Activated naive CD8-positive, alpha-beta T cell treated with anti-CD3 and anti-CD28 coated beads, Interleukin-2, amount 50 U/mL, for 16 hours (primary cell): ENCODE measurements at regions not wholly inside any gene's neighbourhood (a gene's known extent, or its start where the extent isn't known, plus 50 kb on each side); places are given as distances from the start of the nearest gene placed in this dataset.

Source experiments
- DNase-seq: peaks from one replicate; pipeline ENCODE4 v3.0.0-alpha.2; 2020; ENCODE audit warnings: low read depth, low spot score

DNA sequence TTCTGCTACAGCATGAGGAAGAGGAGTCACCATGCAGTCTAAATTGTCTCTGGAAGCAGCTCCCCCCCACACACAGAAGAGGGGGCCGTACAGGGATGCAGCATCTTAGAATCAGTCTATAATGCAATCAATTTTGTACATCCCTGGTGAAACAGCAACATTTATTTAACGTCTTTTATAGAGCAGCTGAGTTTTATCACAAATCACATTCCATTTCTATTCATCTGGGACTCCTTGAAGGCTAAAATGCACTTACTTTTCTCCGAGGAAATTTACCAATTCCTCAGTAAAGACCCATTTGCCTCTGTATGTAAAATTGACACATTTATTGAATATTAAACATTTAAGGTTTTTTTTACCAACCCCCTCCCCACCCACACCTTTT, 193.9 kb downstream of the PHETA1 start:
- DNase-seq: no peak

GRCh38 chr12:111174251-111174960, 194.5 kb downstream of the PHETA1 start:
- no peak for DNase-seq

- DNase-seq: no peak
These were observed 195.1 kb downstream of the PHETA1 start for GRCh38 chr12:111173836-111174235.

GRCh38 chr12:111173391-111173790, 195.5 kb downstream of the PHETA1 start:
- DNase-seq: no peak

- no peak for DNase-seq
These were observed 196.1 kb downstream of the PHETA1 start for GRCh38 chr12:111172786-111173185.

DNA sequence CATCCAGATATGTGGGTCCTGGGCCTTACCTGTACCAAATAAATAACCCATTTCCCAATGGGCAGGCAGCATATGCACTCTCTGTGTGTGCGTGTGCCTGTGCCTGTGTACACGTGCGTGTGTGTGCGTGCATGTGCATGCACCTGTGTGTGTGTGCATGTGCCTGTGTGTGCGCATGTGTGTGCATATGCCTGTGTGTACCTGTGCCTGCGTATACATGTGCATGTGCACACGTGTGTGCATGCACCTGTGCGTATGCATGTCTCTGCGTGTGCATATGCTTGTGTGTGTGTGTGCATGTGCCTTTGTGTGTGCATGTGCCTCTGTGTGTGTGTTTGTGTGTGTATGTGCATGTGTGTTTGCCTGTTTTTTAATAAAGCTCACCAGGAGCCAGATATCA, 197.1 kb downstream of the PHETA1 start:
- no peak for DNase-seq

DNA sequence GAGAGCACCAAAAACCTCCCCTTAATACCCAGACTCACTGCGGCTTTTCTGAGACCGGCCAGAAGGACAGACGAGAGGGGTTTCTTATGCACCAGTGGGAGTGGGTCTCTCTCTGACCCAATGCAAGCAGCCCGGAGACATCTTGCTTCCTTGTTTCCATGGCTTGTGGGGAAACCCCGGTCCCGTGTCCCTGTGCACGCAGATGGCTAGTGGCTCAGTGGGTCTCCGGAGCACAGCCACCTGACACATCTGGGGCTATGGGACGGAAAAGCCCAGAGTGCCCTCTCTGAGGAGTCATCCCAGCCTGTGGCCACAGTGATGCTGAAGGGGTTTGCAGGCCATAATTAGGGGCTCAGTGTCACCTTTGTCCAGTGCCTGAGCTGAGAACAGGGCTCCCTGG, 197.6 kb downstream of the PHETA1 start:
- no peak for DNase-seq

GRCh38 chr12:111170543-111170942, 198.4 kb downstream of the PHETA1 start:
- DNase-seq: no peak

- no peak for DNase-seq
These were observed 199.4 kb downstream of the PHETA1 start for GRCh38 chr12:111169456-111169855.

DNA sequence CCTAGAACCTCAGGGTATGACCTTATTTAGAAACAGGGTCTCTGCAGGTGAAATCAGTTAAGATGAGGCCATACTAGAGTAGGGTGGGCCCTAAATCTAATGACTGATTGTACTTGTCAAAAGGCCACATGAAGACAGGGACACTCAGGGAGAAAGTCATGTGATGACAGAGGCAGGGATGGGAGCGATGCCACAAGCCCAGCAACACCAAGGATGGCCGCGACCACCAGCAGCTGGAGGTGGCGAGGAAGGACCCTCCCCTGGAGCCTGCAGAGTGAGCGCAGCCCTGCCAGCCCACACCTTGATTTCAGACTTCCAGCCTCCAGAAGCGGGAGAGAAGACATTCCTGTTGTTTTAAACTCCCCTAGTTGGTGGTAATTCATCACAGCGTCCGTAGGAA, 199.9 kb downstream of the PHETA1 start:
- DNase-seq: no peak

- no peak for DNase-seq
These were observed 200.6 kb downstream of the PHETA1 start for GRCh38 chr12:111168009-111168900.

- DNase-seq: no peak
These were observed 201.9 kb downstream of the PHETA1 start for GRCh38 chr12:111166779-111167540.

- DNase-seq: no peak
These were observed 203.9 kb downstream of the PHETA1 start for GRCh38 chr12:111164833-111165525.

- no peak for DNase-seq
These were observed 205.5 kb downstream of the PHETA1 start for GRCh38 chr12:111163422-111163821.

DNA sequence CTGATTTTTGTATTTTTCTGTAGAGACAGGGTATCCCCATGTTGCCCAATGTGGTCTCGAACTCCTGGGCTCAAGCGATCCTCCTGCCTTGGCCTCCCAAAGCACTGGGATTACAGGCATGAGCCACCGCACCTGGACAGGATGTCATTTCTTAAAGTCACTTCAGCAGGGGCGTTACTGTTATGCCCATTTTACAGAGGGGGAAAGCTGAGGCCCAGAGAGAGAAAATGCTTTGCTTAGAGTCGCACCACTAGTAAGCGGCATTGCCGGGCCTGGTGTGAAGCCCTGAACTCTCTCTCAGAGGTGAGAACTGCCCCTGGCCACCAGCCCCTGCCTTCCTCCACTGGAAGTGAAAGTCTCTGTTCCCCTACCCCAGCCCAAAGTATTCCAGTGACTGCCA, 207.0 kb downstream of the PHETA1 start:
- no peak for DNase-seq

DNA sequence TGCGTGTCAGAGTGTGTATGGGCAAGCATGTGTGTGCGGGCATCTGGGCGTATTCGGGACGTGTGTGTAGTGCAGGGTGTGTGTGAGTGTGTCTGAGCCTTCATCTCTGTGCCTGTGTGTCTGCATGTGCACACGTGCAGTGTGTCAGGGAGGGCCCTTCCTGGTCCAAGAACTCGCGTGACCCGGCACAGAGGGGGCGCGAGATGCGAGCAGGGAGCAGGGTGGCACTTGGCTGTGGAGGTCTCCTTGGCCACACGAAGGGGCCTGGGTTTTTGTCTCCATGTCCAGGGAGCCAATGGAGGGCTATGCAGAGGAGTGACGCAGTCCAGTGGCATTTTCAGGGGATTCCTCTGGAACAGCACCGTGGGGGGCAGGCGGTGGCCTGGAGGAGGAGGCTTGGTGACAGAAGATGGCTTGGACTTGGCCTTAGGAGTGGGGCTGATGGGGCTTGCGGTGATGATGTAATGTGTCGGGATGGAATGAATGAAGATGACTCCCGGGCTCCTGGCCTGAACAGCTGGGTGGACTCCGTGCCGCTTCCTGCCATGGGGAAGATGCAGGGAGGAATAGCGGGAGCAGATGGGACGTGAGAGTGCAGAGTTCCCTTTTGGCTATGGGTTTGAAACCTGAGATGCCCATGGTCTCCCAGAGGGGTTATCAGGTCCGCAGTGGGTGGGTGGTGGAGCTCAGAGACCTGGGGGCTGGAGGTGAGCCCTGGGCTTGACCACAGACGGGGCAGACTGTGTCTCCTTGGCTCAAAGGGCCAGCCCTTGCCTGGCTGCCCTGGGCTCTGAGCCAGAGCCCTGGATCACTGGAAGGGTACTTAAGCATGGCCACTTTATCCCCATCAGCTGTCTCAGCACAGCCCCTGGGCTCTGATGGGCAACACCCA, 208.3 kb downstream of the PHETA1 start:
- DNase-seq: no peak

DNA sequence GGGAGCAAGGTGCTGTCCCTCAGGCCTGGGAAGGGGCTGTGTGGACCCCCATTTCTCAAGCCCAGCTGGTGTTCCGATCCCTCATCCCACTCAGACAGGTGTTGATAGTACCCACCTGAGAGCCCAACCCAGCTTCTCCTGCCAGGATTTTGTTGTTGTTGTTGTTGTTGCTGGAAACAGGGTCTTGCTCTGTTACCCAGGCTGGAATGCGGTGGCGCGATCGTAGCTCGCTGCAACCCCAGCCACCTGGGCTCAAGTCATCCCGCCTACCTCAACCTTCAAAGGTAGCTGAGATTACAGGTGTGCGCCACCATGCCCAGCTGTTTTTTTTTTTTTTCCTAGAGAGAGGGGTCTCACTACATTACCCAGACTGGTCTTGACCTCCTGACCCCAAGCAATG, 209.9 kb downstream of the PHETA1 start:
- no peak for DNase-seq

- no peak for DNase-seq
These were observed 211.4 kb downstream of the PHETA1 start for GRCh38 chr12:111157486-111157885.

- DNase-seq: no peak
These were observed 212.6 kb downstream of the PHETA1 start for GRCh38 chr12:111156304-111156703.

DNA sequence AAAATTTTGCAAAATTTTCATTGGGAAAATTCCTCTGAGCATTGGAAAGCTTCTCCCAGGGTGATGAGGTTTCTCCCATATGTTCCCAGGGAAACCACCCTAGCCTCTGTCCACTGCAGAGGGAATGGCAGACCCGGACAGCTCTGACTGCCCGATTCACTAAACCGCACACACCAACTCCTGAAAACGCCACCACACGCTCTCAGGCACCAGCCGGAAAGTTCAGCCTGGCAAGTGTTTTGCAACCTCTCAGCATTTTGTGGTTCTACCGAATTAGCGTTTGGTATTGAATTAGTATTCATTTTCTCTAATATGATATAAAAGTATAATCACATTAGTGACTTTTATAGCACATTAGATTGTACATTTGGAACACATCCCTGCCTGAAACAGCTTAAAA, 213.4 kb downstream of the PHETA1 start:
- no peak for DNase-seq

- no peak for DNase-seq
These were observed 213.9 kb downstream of the PHETA1 start for GRCh38 chr12:111155020-111155419.
